Stimulated activated CD8-positive, alpha-beta memory T cell treated with anti-CD3 and anti-CD28 coated beads, Interleukin-15, amount 100 ng/mL, for 48 hours (primary cell): ENCODE measurements at regions not wholly inside any gene's neighbourhood (a gene's known extent, or its start where the extent isn't known, plus 50 kb on each side); places are given as distances from the start of the nearest gene placed in this dataset.
"Not testable (repeated sequence)": the region's sequence is repeated elsewhere in the genome, so short reads cannot be mapped to it uniquely, and the experiment has no call there.

Source experiments
- DNase-seq, 2 donors: peaks; one replicate each; pipeline ENCODE4 v3.0.0-alpha.2; 2020; ENCODE audit warnings: low read depth in 2 of 2

DNA sequence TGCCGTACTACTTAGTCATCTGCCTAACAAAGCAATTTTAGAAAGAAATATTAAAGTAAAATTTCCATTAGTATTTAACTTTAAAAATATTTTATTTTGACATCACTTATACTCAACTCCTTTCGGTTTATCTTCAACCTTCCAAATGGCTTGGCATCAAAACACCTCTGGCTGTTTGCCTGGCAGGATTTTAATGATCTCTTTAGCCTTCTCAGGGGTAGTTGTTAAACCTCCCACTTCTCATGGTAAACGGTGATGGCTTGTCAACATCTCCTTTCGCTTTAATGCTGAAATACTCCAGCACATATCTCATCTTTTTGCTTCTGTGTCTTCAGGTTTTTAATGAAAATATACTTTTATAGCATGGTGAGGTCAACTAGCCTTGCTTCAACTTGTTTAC is 747.1 kb downstream of the CETN3 start:
- DNase-seq = no peak

DNA sequence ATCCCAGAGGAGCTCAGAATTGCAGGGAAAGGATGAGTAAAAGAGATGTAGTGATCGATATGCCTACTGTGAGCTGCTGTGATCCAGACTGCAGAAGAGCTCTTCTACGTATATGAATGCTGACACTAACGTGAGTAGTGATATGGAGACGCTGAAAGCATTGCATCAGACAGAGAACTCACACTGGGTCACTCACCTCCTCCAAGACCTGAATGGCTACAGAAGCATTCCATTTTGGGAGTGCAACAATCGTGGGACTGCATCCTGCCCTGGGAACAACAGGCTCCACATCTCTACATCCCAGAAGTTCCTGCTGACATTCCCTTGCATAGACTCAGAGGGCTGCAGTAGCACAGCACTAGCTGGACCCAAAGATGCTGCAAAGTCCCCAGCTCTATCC is 755.9 kb upstream of the MEF2C start:
- DNase-seq = no peak

DNA sequence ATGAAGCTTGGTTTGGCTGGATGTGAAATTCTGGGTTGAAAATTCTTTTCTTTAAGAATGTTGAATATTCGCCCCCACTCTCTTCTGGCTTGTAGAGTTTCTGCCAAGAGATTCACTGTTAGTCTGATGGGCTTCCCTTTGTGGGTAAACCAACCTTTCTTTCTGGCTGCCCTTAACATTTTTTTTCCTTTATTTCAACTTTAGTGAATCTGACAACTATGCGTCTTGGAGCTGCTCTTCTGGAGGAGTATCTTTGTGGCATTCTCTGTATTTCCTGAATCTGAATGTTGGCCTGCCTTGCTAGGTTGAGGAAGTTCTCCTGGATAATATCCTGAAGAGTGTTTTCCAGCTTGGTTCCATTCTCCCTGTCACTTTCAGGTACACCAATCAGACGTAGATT is 751.2 kb upstream of the MEF2C start:
- DNase-seq = not testable (repeated sequence)

DNA sequence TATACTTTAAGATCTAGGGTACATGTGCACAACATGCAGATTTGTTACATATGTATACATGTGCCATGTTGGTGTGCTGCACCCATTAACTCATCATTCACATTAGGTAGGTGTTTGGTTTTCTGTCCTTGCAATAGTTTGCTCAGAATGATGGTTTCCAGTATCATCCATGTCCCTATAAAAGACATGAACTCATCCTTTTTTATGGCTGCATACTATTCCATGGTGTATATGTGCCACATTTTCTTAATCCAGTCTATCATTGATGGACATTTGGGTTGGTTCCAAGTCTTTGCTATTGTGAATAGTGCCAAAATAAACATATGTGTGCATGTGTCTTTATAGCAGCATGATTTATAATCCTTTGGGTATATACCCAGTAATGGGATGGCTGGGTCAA is 747.1 kb upstream of the MEF2C start:
- DNase-seq = not testable (repeated sequence)

DNA sequence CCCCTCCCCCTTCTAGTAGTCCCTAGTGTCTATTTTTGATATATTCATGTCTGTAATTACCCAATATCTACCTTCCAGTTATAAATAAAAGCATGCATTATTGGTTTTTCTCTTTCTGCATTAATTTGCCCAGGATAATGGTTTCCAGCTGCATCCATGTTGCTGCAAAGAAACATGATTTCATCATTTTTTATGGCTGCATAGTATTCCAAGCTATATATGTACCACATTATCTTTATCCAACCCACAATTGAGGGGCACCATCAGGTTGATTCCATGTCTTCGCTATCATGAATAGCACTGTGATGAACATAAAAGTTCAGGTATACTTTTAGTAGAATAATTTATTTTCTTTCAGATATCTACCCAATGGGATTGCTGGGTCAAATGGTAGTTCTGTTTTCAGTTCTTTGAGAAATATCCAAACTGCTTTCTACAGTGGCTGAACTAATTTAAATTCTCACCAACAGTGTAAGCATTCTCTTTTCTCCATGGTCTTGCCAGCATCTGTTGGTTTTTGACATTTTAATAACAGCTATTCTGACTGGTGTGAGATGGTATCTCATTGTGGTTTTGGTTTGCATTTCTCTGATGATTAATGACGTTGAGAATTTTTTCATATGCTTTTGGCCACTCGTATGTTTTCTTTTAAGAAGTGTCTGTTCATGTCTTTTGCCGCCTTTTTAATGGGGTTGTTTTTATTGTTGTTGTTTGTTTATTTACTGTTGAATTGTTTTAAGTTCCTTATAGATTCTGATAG is 746.1 kb upstream of the MEF2C start:
- no peak for DNase-seq

DNA sequence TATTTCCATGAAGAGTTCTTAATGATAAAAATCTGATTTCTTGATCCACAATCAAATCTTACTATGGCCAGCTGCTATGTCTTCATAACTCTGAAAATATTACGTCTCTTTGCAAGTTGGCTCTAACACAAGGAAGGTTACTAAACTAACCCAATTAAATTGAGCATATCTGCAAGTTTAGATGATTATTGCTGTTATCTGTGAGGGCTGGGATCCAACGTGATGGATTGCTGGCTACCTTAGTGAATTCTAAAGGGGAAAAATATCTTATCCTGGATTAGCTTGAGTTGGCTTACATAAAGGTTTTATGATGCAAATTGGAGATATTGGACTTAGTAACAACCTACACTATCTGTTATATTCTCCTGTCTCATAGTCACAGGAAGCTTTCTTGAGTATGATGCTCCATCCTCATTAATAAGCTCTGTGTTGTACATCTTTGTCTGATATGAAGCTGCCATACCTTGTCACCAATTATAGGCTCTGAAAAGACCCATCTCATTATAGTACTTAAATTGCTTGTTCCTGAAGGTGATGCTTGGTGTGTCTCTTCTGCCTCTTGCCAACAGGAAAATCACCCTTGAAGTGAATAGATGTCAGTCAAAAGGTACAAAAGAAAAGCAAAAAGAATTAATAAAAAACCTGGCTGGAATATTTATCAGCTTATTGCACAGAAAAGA is 733.0 kb upstream of the MEF2C start:
- no peak for DNase-seq

DNA sequence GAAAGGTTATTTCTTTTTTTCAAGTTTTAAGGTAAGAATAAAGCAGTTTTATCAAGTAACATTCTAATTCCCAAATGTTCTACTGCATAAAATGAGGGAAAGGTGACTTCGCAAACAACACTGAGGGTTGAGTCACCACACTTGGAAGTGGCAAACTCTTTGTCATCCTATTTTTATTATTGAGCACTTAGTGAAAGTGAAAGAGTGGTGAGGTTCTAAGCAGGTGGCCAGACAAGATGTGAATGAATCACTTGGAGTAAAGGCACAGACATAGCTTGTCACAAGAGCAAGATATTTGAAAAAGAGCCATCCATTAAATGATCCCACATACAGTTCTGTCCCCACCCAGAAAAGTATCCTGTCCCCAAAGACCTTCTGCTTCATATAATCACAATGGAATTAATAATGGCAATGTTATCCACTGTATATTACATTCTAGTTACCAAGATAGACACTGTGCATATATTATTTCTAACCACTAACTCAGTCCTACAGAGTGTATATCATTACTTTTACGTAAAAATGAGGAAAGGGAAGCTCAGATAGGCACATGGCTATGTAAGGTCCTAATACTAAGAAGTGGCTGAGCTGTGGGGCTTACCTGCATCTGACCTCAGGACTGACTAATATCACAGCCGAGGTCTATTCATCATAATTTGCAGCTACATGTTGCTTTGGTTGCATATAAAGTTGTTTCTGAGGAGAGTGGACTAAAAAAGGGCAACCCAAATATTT is 730.4 kb upstream of the MEF2C start:
- DNase-seq = no peak

DNA sequence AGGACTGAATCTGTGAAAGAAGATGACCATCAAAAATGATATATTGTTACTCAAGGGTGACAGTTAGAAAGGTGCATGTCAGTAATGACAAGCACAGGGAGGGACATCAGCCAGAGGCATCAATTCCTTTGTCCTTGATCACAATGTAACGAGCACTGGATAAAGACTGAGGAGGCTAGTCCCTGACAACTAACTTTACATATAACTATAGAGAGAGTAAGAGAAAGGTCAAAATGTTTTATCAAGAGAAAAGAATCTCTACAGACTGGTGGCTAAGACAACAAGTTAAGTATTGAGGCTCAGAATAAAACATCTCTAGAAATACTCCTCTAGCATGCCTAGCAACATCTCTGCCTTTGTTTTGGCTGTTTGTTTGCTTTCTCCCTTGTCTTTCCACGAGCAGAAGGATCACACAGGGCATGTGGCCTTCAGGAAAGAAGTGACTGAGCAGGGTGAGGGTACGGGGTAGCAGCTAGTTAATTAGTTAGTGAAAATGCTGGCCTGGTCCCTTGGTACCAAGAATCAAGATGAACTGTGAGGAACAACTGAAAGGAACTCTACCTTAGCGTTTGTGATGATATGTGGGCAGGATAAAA is 724.1 kb upstream of the MEF2C start:
- no peak for DNase-seq

DNA sequence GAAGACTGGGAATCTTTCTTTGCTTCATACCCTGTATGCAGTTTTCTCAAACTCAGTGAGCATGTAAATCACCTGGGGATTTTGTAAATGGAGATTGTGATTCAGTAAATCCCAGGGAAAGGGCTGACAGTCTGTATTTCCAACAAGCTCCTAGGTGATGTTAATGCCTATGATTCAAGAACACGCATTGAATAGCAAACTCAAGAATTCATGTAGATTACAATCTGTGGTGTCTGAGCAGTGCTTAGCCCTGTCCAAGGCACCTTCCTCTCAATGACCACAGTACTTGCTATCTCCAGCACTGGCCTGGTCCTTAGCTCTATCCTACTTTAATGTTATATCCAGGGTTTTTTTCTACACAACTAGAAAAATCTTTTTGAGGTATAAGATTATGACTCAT is 721.4 kb upstream of the MEF2C start:
- DNase-seq = no peak

DNA sequence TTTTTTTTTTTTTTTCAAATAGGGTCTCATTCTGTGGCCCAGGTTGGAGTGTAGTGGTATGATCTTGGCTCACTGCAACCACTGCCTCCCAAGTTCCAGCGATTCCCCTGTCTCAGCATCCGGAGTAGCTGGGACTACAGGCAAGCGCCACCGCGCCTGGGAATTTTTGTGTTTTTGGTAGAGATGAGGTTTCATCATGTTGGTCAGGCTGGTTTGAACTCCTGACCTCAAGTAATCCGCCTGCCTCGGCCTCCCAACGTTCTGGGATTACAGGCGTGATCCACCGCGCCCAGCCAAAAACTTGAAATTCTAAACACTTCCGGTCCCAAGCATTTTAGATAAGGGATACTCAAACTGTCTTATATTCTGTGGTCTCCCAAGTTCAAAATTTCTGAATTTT is 718.9 kb upstream of the MEF2C start:
- no peak for DNase-seq

DNA sequence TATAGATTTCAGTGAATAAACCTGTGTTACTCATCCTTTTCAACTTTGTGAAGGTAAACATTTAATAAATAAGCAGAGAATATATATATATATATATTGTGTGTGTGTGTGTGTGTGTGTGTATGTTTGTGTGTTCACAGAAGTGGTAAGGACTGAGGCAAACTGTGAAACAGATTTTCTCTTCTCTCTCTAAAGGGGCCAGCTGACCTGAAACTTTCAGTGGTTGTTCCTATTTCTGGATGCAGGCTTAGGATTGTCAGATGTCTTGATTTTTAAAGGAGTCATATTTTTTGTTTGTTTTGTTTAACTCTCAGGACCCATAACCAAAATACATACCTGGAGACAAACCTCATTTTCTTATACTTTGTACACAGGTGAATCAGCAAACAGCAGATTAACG is 714.9 kb upstream of the MEF2C start:
- no peak for DNase-seq

DNA sequence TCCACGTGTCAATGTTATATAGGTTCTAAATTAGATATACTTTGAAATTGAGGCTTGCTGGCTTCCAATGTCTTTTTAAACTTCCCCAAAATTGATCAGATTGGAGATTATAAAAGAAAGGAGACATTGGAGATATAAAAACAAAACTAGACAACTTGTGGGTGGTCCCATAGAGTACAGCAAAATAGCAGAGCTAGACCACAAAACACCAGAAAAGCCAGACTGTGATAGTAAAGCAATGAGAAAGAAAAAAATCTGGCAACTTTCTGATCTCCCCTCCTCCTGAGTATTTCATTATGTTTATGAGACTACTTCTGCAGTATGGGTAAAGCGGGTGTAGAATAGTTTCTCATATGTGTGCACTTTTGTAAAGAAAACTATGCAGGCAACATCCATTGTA is 713.8 kb upstream of the MEF2C start:
- no peak for DNase-seq

DNA sequence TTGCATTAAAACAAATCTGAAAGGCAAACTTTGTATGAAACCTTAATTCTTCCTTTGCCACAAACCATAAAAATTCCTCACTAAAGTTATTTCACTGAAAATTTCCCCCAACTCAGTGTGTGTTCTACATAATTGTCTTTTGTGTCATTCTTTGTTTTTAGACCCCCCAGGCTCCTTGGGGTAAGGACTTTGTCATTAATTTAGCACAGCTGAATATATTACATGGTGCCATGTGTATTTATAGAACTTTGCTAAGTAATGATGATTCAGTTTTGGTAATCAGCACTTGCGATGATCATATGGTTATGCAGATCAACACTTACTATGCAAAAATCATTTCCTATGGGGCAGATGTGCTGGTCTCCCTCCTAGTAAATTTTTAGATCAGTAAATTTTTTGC is 712.1 kb upstream of the MEF2C start:
- no peak for DNase-seq

DNA sequence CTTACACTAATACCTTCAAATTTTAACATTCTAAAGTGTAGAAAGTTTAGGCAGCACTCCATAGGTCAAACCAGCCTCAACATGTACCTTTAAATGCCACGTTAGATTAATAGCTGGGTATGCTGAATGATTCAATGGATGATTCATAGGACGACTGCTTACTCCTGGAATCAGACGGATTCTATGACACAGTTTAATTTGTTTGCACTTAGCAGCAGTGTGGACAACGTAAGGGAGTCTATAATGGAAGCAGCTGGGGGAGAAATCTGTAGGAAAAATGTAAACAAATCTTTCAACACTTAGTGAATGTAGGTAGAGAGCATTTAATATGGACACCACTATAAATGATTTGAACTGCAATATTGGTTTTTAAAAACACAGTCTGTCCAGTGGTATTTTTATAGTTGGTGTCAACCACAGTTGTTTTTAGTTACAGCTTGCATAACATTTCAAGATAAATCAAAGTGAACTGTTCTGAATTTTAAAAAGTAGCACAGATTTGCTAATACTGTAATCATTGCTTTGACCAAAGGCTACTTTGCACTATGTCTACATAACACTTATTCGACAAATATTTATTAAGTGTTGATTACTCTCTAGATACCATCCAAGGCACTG is 701.5 kb upstream of the MEF2C start:
- no peak for DNase-seq

DNA sequence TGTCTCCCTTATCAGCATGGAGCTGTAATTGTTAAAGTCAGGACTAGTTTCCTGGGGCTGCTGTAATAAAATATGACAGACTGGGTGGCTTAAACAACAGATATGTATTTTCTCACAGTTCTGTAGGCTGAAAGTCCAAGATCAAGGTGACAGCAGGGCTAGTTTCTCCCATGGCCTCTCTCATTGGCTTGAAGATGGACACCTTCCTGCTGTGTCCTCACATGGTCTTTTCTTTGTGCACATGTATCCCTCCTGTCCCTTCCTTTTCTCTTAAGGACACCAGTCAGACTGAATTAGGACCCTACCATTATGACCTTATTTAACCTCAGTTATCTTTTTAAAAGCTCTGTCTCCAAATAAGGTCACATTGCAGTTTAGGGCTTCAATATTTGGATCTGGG is 700.5 kb upstream of the MEF2C start:
- no peak for DNase-seq

DNA sequence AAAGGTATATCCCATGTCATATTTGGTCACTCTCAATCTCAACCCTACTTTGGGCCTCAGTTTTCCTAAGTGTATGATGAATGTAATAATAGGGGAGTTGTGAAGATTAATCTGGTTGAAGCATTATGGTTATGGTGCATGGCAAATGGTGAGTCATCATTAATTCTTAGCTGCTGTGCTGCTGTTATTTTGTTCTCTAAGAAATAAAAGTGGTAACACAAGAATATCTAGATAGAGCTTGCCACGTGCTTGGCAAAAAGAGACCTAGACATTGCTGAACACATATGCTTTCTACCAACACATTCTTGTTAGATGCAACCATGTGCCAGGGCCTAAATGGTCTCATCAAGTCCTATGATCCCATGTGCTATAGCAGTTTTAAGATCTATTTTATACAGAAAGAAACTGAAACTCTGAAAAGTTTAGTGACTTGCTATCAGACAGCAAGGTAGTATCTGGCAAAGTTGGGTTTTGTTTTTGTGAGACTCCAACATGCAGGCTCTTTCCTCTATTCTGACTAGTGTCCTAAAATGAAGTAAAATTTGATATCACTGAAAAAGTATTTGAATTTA is 699.9 kb upstream of the MEF2C start:
- no peak for DNase-seq

DNA sequence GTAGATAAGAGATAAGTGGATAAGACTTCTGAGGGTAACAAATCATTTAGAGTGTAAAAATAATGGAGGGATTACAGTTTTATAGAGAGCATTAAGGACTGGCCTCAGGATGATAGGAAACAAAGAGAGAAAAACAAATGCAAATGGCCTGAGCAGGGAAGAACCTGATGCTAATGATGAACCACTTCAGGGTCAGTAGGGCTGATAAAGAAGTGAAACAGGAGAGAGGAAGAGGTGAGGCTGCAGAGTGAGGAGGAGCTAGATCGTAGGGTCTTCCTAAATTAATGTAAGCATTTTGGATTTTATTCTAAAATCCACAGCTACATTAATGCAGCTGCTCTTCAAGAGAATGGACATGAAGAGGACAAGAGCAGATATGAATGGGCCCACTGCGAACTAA is 698.0 kb upstream of the MEF2C start:
- no peak for DNase-seq

DNA sequence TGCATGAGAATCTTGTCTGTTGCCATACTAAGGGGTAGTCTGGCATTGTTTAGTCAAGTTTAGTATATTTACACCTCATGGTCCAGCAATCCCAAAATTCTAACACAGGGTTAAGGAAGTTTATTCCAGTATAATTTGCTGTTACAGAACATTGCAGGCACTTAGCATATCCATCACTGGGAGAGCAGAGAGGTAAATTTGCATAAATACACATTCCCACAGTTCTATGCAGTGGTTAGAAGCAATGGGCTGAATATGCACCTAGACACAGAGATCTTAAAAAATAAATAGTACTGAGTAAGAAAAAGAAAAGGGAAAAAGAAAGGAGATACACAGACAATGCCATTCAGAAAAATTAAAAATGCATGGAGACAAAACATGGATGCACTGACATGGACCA is 692.3 kb upstream of the MEF2C start:
- no peak for DNase-seq

DNA sequence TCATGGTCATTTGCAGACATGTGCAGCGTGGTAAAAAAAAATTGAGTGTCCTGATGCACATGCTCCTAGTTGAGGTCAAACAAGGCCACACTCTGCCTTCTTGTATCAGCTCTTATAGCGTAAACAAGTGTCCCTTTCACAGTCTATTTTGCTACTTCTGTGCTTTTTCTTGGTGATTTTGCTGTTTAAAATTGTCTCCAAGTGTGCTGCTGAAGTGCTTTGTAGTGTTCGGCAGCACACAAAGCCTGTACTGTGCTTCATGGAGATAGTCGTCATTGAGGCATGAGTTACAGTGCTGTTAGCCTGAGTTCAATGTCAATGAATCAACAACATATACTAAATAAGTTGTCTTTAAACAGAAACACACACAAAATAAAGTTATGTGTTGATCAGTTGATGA is 690.4 kb upstream of the MEF2C start:
- DNase-seq = no peak

DNA sequence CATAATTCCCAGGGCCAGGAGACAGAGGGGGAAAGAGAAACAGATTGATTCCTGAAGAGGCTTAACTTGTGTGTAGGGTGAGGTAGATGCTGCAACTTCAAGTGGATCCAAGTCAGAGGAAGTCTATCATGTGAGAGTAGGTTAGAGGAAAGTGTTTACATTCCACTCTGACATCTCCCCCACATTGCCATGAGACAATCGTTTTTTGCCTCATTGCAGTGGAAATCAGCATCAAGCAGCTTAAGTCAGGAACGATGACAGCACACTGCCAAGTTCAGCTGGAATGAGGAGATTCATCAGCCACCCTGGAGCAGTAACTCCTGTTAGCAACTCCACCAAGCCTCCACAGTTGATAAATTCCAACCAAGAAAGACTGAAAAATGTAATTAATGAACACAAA is 689.7 kb upstream of the MEF2C start:
- DNase-seq = no peak

DNA sequence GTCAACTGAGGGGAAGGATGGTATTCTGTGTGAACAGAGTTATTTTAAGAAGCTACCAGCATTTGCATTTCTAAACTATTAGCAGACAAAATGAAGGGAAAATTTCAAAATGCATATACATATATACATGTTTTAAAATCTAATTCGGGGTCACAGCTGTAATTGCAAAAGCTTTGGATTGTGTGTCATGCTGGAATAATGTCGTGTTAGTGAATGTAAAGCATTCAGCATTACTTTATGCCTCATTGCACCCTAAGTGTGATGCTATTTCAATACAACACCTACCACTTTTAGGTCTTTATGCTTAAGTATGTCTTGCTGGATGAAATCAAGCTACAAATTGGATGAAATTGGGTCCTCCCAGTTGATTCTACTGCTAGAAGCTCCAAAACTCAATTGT is 687.6 kb upstream of the MEF2C start:
- DNase-seq = no peak

DNA sequence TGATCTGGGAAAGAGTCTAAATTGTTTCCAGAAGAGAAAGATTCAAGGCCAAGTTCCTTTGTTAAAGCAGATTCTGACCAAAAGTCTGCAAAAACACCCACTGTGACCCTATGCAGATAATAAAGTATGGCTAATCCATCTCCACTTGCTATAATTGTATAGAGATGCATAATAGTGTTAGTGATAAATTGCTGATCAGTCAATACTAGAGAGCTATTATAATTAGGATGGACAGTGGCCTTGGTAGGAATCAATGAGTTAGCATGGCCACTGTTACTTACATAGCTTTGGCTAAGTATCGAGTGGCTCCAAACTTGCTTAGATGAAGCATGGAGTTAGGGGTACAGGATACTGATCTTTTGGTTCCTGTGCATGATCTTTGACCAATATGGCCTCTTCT is 683.4 kb upstream of the MEF2C start:
- no peak for DNase-seq
